ENCODE measurements at regions not wholly inside any gene's neighbourhood (a gene's known extent, or its start where the extent isn't known, plus 50 kb on each side); places are given as distances from the start of the nearest gene placed in this dataset.
"Not testable (repeated sequence)": the region's sequence is repeated elsewhere in the genome, so short reads cannot be mapped to it uniquely, and the experiment has no call there.

- DNase-seq, result no peak
Observed at GRCh38 chr17:71519285-71519684, 601.5 kb upstream of the SOX9 start.

DNA sequence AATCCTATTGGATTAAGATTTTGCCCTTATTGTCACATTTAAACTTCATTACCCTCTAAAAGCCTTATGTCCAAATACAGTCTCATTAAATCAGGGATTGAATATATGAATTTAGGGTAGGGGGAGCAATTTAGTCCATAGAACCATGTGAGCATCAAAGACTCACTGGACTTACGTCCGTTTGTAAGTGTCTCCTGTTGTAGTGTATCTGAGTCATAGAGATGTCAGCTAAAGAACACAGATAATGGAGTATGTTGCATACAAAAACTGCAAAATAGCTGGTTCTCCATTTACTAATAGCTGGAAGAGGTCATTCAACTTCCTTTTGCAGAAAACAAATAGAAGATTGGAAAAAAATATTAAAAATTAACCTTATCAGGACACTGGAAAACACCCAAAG lies 599.1 kb upstream of the SOX9 start:
- DNase-seq, result no peak

GRCh38 chr17:71522383-71522782 lies 598.4 kb upstream of the SOX9 start:
- no peak for DNase-seq

DNA sequence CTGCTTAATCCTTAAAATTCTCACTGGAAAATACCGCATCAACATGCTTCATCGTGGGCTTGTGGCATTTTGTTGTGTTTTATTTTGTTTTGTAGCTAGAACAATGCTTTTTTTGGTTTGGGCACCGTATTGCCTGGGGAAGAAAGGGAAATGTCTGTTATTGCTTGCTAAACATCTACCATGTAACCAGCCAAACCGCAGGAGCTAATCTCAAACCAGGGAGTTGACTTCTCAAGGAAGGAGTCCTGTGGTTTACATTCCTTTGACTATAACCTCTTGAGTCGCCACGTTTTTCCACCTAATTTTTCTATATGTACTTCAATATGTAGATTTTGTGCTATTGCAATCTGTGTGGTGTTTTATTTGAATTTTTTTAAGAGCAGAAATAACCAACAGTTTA lies 593.5 kb upstream of the SOX9 start:
- DNase-seq, result no peak

DNA sequence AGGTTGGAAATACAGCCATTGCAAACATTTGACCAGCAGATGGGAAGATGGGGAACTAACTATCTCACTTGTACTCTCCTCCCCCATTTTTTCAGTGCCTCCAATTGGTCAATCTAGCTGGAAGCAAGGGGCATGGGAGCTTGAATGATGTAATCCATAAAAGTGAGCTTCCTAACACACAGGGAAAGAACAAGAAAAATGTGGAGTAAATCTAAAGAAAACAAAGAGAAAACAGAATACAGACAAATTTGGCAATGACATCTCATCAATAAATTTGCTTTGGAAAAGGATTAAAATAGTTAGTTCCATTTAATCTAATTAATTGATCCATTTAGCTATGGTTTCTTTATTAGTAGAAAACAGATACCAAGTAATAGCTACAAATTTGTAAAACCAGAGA lies 592.6 kb upstream of the SOX9 start:
- no peak for DNase-seq

DNA sequence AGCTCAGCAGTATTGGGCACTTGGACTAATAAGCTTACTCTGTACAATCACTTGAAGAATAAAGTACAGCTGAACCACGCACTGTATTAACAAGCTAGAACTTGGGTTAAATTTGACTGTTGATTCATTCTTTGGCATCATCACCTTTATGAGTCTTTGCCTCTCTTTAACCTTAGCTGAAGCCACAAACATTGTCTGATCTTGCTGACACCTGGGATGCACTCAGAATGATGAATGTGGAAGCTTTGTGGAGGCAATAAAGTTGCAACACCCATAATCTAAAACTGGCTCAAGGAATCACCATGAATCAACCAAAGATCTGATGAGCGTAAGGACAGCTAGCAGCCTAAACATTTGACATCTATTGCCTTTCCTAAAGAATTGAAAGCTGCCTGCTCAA lies 590.6 kb upstream of the SOX9 start:
- no peak for DNase-seq

DNA sequence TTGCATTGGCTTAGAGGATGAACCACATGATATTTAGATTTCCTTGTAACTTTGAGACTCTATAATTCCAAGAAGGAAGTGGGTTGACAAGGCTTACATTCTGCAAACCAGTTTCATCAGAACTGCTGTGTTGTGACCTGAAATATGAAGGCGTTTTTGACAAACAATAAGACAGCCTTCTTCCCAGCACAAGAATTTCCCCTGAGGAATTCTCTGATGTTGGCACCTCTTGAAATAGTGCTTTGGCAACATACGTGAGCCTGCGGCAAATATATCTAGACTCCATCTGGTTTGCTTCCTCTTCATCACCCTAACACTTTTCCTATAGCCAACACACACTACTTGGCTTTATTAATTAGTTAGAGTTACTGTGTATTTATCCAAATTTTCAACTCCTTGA lies 585.5 kb upstream of the SOX9 start:
- no peak for DNase-seq

- no peak for DNase-seq
Observed at GRCh38 chr17:71546419-71546818, 574.4 kb upstream of the SOX9 start.

GRCh38 chr17:71547904-71548303 lies 572.9 kb upstream of the SOX9 start:
- no peak for DNase-seq

DNA sequence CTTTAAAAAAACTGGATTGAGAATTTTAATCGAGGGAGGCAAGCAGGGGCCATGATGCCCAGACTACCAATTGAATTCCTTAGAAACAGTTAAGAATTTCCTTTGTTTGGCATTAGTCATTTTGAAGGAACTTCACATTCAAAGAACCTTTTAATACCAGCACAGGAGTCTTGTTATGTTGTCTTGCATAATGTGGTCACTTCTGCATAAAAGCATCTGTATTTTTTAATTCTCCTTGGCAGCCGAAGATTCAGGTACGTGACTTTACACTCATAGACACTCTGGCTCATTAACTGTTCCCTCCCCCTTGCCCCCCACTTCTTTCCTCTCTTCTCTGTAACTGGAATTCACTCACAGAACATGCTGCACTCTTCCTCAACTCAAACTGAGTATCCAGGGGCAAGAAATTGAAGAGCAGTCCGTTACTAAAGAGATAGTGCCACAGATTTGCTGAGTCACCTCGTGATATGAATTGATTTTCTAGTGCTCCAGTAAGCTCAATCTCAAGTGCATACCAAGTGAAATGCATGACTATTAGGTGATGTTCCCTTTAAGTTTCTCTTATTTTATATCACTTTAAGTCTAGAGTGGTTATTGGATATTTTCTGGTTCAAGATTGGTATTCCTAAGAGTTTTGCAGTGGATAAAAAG lies 572.2 kb upstream of the SOX9 start:
- no peak for DNase-seq

- DNase-seq, result no peak
Observed at GRCh38 chr17:71550675-71551074, 570.1 kb upstream of the SOX9 start.

DNA sequence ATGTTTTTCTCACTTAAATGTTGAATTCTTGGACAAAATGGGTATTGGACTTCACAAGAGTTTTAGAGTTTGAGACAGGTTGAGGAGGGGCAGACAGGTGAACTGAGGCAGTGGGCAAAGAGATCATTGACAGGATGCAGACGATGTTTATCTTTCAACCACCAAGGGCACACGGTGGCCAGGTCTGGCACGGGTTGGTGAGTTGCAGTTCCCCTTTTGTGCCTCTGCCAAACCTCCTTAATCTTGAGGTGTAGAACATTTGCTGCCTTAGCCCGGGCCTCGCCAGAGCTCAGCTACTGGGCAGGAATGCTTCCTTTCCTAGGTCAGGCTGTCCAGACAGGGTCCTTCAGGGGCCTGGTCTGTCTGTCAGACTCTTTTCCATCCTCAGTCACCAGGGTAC lies 567.4 kb upstream of the SOX9 start:
- DNase-seq, result no peak

DNA sequence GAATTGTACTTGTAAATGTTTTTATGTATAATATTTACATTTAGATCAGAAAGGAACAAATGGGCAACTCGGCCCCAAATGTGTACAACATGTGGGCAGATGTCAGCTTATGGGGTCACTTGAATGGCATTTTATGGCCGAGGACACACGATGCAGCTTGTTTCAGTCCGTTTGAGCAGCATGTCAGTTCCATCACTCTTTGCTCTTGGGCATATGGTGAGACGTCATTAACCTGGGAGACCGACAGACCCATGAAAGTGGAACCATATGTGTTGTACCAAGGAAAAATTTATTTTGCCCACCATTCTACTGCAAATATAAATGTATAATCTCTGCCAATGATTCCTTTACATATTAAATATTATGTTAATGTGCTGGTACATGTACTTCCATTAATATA lies 561.9 kb upstream of the SOX9 start:
- DNase-seq, result no peak

GRCh38 chr17:71572343-71572742 lies 548.5 kb upstream of the SOX9 start:
- no peak for DNase-seq

GRCh38 chr17:71578446-71578845 lies 542.4 kb upstream of the SOX9 start:
- DNase-seq, result no peak

DNA sequence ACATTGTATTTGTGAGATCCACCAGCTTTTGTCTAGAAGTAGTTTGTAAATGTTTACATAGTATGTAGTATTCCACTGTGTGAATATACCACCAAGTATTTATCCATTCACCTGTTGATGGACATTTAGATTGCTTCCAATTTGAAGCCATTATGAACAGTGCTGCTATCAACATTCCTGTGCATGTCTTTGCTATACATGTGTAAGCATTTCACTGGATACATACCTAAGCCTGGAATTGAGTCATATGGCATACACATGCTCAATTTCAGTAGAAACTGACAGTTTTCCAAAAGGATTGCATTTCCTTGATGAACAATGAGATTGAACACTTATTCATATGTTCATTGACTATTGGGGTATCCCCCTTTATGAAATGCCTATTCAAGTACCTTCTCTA lies 540.6 kb upstream of the SOX9 start:
- DNase-seq, result no peak

- no peak for DNase-seq
Observed at GRCh38 chr17:71585540-71585939, 535.3 kb upstream of the SOX9 start.

DNA sequence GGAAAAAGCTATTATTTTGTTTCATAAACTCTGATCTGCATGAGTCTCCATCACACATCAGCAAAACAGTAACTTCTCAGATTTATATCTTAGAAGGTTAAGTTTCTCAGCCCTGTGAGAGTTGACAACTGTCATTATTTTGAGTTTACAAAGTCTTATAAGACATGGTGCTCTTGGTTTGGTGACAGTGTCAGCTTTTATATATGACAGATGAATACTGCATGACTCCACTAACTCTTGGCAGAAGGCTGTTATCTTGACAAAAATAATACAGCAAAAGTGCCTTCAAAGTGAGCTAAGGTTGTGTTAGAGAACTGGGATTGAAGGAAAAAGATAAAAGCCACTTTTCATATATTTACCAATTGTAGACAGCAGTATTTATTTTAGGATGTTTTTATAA lies 528.4 kb upstream of the SOX9 start:
- no peak for DNase-seq

GRCh38 chr17:71593078-71593477 lies 527.7 kb upstream of the SOX9 start:
- DNase-seq, result no peak

GRCh38 chr17:71599583-71599982 lies 521.2 kb upstream of the SOX9 start:
- DNase-seq, result not testable (repeated sequence)

DNA sequence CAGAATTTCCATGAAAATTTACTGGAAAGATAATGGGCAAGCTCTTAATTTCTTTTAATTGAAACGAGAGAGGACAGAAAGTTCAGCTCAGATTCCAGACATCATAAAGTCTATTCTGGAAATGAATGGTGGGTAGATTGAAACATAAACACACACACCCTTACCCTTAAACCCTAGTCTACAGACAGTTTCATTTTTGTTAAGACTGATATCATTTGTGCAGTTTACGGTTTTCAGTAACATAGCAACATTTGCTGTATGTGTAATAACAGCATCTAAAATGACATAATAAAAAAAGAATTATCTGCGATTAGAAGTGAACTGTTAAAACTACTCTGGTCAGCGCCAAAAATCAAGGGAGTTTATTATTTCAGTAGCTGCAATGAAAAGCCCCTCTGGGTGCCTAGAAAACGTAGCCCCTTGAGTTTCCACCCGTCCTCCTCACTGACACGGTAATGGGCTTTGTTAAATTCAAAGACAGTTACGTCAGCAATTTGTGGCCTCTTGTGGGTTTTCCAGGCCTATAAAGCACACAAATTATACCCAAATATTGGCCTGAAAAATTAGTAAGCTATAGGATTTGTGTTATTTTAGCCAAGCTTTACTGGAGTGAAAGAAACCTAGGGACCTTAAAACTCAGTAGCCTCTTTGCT lies 520.6 kb upstream of the SOX9 start:
- no peak for DNase-seq

GRCh38 chr17:71601894-71602504 lies 518.8 kb upstream of the SOX9 start:
- no peak for DNase-seq

- DNase-seq, result peak; percentile 70
Observed at GRCh38 chr17:71613996-71614395, 506.8 kb upstream of the SOX9 start.

DNA sequence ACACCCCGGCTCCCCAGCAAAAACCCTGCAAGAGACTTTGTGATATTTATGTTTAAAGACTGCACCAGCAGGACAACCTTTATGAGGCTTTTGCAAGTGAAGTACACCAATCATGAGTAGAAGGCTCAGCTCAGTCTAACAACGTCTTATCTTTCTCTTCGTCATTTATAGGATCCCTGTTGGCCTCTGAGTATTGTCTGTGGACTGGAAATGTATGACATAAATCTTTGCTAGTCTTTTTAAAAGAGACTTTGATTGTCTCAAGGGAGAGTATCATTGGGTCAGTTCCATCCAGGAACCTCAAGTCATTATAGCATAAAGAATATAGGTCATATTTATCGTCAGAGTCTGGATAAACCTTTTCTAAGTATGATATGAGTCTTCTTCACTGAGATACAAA lies 505.0 kb upstream of the SOX9 start:
- DNase-seq, result no peak

- DNase-seq, result not testable (repeated sequence)
Observed at GRCh38 chr17:71617767-71618166, 503.1 kb upstream of the SOX9 start.
